Stomach (tissue), 4 donors: ENCODE measurements at regions not wholly inside any gene's neighbourhood (a gene's known extent, or its start where the extent isn't known, plus 50 kb on each side); places are given as distances from the start of the nearest gene placed in this dataset.

Experiments used
- EP300 ChIP-seq: sonication (generic); formaldehyde crosslinking; IDR thresholded peaks from one replicate; pipeline ENCODE4 v1.6.1; 2017; ENCODE audit warnings: antibody characterized with exemption
- POLR2A ChIP-seq, 4 donors: fragments of 450-650 bp; IDR thresholded peaks; one replicate each; pipeline ENCODE4 v1.6.1; 2016; ENCODE audit warnings: antibody characterized with exemption in 4 of 4, control low read depth in 2 of 4, mild to moderate bottlenecking in 1 of 4, moderate library complexity in 1 of 4
- POLR2AphosphoS5 ChIP-seq, 3 donors: sonication (generic); formaldehyde crosslinking; IDR thresholded peaks; one replicate each; pipeline ENCODE4 v1.6.1; 2016; ENCODE audit warnings: antibody characterized with exemption in 3 of 3
- TF ChIP-seq, protein P1 (sequence below), 7 experiments: fragments of 450-650 bp in 4 of 7; fragments of 200-600 bp in 3 of 7; sonication (generic) in 3 of 7; IDR thresholded peaks; one replicate each; pipeline ENCODE4 v1.5.1; 2016 to 2019; ENCODE audit warnings: antibody characterized with exemption in 7 of 7, control low read depth in 2 of 7, mild to moderate bottlenecking in 1 of 7

DNA sequence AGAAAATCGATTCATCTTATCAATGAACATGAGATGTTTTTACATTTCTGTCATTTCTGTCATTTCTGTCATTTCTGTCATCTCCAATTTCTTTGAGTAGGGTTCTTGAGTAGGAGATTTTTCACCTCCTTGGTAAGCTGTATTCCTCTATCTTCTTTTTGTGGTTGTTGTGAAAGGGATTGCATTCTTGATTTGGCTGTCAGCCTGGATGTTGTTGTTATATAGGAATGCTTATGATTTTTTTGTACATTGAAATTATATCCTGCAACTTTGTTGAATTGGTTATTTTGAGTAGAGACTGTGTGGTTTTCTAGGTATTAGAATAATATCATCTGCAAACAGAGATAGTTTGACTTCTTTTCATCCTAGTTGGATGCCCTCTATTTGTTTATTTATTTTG, 1233.7 kb downstream of the PLA2G4A start:
- TF ChIP-seq, protein P1, sequence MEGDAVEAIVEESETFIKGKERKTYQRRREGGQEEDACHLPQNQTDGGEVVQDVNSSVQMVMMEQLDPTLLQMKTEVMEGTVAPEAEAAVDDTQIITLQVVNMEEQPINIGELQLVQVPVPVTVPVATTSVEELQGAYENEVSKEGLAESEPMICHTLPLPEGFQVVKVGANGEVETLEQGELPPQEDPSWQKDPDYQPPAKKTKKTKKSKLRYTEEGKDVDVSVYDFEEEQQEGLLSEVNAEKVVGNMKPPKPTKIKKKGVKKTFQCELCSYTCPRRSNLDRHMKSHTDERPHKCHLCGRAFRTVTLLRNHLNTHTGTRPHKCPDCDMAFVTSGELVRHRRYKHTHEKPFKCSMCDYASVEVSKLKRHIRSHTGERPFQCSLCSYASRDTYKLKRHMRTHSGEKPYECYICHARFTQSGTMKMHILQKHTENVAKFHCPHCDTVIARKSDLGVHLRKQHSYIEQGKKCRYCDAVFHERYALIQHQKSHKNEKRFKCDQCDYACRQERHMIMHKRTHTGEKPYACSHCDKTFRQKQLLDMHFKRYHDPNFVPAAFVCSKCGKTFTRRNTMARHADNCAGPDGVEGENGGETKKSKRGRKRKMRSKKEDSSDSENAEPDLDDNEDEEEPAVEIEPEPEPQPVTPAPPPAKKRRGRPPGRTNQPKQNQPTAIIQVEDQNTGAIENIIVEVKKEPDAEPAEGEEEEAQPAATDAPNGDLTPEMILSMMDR (IDR thresholded peaks at IDR 0.05): no peak
- no peak for TF ChIP-seq POLR2A (IDR thresholded peaks at IDR 0.05)
- no peak for TF ChIP-seq EP300
- no peak for TF ChIP-seq POLR2AphosphoS5 (IDR thresholded peaks at IDR 0.05)
